ENCODE measurements at regions not wholly inside any gene's neighbourhood (a gene's known extent, or its start where the extent isn't known, plus 50 kb on each side); places are given as distances from the start of the nearest gene placed in this dataset.
"Not testable (repeated sequence)": the region's sequence is repeated elsewhere in the genome, so short reads cannot be mapped to it uniquely, and the experiment has no call there.

- H2AFZ ChIP-seq; H3K79me2 ChIP-seq (ENCODE audit: insufficient read depth); H3K9me2 ChIP-seq (ENCODE audit: insufficient read depth); H3K27me3 ChIP-seq (replicated peaks; ENCODE audit: insufficient read depth); H3F3A ChIP-seq (ENCODE audit: insufficient read depth); H3K4me2 ChIP-seq (ENCODE audit: unreplicated experiment); in situ Hi-C loops (cut with MboI); H4K20me1 ChIP-seq (ENCODE audit: insufficient read depth); H3K27ac ChIP-seq; H3K9me3 ChIP-seq (ENCODE audit: low read depth); H3K4me1 ChIP-seq (ENCODE audit: insufficient read depth); H3K9ac ChIP-seq; H3K36me3 ChIP-seq (ENCODE audit: low read depth); H3K4me3 ChIP-seq; DNase-seq: not testable (repeated sequence)
- WGBS, 2 experiments (ENCODE audit: low coverage in 1 of 2, low lambda C conversion rate in 2 of 2, missing lambda C conversion rate in 2 of 2), result 70% methylated on average over 7 to 8 of the region's 8 CpGs
Observed at GRCh38 chr15:84154314-84154713, 81.3 kb upstream of the GOLGA6L4 start.

- H3K9me3 ChIP-seq (ENCODE audit: low read depth); H3K79me2 ChIP-seq (ENCODE audit: insufficient read depth); H3K27me3 ChIP-seq (replicated peaks; ENCODE audit: insufficient read depth); H3F3A ChIP-seq (ENCODE audit: insufficient read depth); H2AFZ ChIP-seq; H3K9ac ChIP-seq; H3K4me1 ChIP-seq (ENCODE audit: insufficient read depth); H4K20me1 ChIP-seq (ENCODE audit: insufficient read depth); H3K4me2 ChIP-seq (ENCODE audit: unreplicated experiment); DNase-seq; H3K36me3 ChIP-seq (ENCODE audit: low read depth); in situ Hi-C loops (cut with MboI); H3K27ac ChIP-seq; H3K4me3 ChIP-seq; H3K9me2 ChIP-seq (ENCODE audit: insufficient read depth): not testable (repeated sequence)
- 67 to 71% methylated on average over 9 of the region's 9 CpGs for WGBS, 2 experiments (ENCODE audit: low coverage in 1 of 2, low lambda C conversion rate in 2 of 2, missing lambda C conversion rate in 2 of 2)
Observed at GRCh38 chr15:84154787-84155186, 80.8 kb upstream of the GOLGA6L4 start.

GRCh38 chr15:84155792-84156587 lies 79.6 kb upstream of the GOLGA6L4 start:
- H3K36me3 ChIP-seq (ENCODE audit: low read depth); H3K27me3 ChIP-seq (replicated peaks; ENCODE audit: insufficient read depth); H3K9ac ChIP-seq; H3K4me3 ChIP-seq; H3F3A ChIP-seq (ENCODE audit: insufficient read depth); H4K20me1 ChIP-seq (ENCODE audit: insufficient read depth); H3K79me2 ChIP-seq (ENCODE audit: insufficient read depth); H3K4me2 ChIP-seq (ENCODE audit: unreplicated experiment); H2AFZ ChIP-seq; H3K9me3 ChIP-seq (ENCODE audit: low read depth); H3K4me1 ChIP-seq (ENCODE audit: insufficient read depth); H3K9me2 ChIP-seq (ENCODE audit: insufficient read depth); in situ Hi-C loops (cut with MboI); H3K27ac ChIP-seq; DNase-seq: not testable (repeated sequence)
- 45 to 56% methylated on average over 12 to 13 of the region's 22 CpGs for WGBS, 2 experiments (ENCODE audit: low coverage in 1 of 2, low lambda C conversion rate in 2 of 2, missing lambda C conversion rate in 2 of 2)

- in situ Hi-C loops (cut with MboI); H3K9me2 ChIP-seq (ENCODE audit: insufficient read depth): not testable (repeated sequence)
- 63 to 64% methylated on average over 3 of the region's 3 CpGs for WGBS, 2 experiments (ENCODE audit: low coverage in 1 of 2, low lambda C conversion rate in 2 of 2, missing lambda C conversion rate in 2 of 2)
Observed at GRCh38 chr15:84156588-84156840, 79.1 kb upstream of the GOLGA6L4 start.

GRCh38 chr15:84157056-84157632 lies 78.4 kb upstream of the GOLGA6L4 start:
- H3K9ac ChIP-seq; H3F3A ChIP-seq (ENCODE audit: insufficient read depth); H4K20me1 ChIP-seq (ENCODE audit: insufficient read depth); H3K36me3 ChIP-seq (ENCODE audit: low read depth); H2AFZ ChIP-seq; H3K4me3 ChIP-seq; H3K4me2 ChIP-seq (ENCODE audit: unreplicated experiment); H3K9me2 ChIP-seq (ENCODE audit: insufficient read depth); H3K27me3 ChIP-seq (replicated peaks; ENCODE audit: insufficient read depth); H3K79me2 ChIP-seq (ENCODE audit: insufficient read depth); DNase-seq; H3K4me1 ChIP-seq (ENCODE audit: insufficient read depth); H3K27ac ChIP-seq; H3K9me3 ChIP-seq (ENCODE audit: low read depth); in situ Hi-C loops (cut with MboI): not testable (repeated sequence)
- 60 to 70% methylated on average over 11 of the region's 11 CpGs for WGBS, 2 experiments (ENCODE audit: low coverage in 1 of 2, low lambda C conversion rate in 2 of 2, missing lambda C conversion rate in 2 of 2)

More at GRCh38 chr15:84156588-84156840, 79.1 kb upstream of the GOLGA6L4 start:
- not testable (repeated sequence) for H2AFZ ChIP-seq; DNase-seq; H3F3A ChIP-seq (ENCODE audit: insufficient read depth); H3K27me3 ChIP-seq (replicated peaks; ENCODE audit: insufficient read depth); H3K9me3 ChIP-seq (ENCODE audit: low read depth); H3K4me3 ChIP-seq; H4K20me1 ChIP-seq (ENCODE audit: insufficient read depth); H3K79me2 ChIP-seq (ENCODE audit: insufficient read depth); H3K9ac ChIP-seq; H3K4me1 ChIP-seq (ENCODE audit: insufficient read depth); H3K27ac ChIP-seq; H3K4me2 ChIP-seq (ENCODE audit: unreplicated experiment); H3K36me3 ChIP-seq (ENCODE audit: low read depth)

- H3K27ac ChIP-seq; H3K9me3 ChIP-seq (ENCODE audit: low read depth); H3K27me3 ChIP-seq (replicated peaks; ENCODE audit: insufficient read depth); H3K4me2 ChIP-seq (ENCODE audit: unreplicated experiment); in situ Hi-C loops (cut with MboI); H3K9me2 ChIP-seq (ENCODE audit: insufficient read depth); H3K79me2 ChIP-seq (ENCODE audit: insufficient read depth); H3K36me3 ChIP-seq (ENCODE audit: low read depth); DNase-seq; H3K4me3 ChIP-seq; H3K4me1 ChIP-seq (ENCODE audit: insufficient read depth); H4K20me1 ChIP-seq (ENCODE audit: insufficient read depth); H3F3A ChIP-seq (ENCODE audit: insufficient read depth); H2AFZ ChIP-seq; H3K9ac ChIP-seq: not testable (repeated sequence)
- WGBS, 2 experiments (ENCODE audit: low coverage in 1 of 2, low lambda C conversion rate in 2 of 2, missing lambda C conversion rate in 2 of 2), result 18 to 64% methylated on average over 1 to 3 of the region's 3 CpGs
Observed at GRCh38 chr15:84157857-84158256, 77.7 kb upstream of the GOLGA6L4 start.

GRCh38 chr15:84159346-84160269 lies 76.0 kb upstream of the GOLGA6L4 start:
- H3K79me2 ChIP-seq (ENCODE audit: insufficient read depth); H3K9me3 ChIP-seq (ENCODE audit: low read depth); H2AFZ ChIP-seq; H3K4me3 ChIP-seq; H3K9me2 ChIP-seq (ENCODE audit: insufficient read depth); H4K20me1 ChIP-seq (ENCODE audit: insufficient read depth); H3K4me1 ChIP-seq (ENCODE audit: insufficient read depth); H3K27ac ChIP-seq; H3K4me2 ChIP-seq (ENCODE audit: unreplicated experiment); H3K36me3 ChIP-seq (ENCODE audit: low read depth); DNase-seq; H3K27me3 ChIP-seq (replicated peaks; ENCODE audit: insufficient read depth); in situ Hi-C loops (cut with MboI); H3F3A ChIP-seq (ENCODE audit: insufficient read depth); H3K9ac ChIP-seq: not testable (repeated sequence)
- WGBS, 2 experiments (ENCODE audit: low coverage in 1 of 2, low lambda C conversion rate in 2 of 2, missing lambda C conversion rate in 2 of 2), result 91% methylated on average over 13 to 16 of the region's 17 CpGs
